NCI-H82 (cell line): ENCODE measurements at regions not wholly inside any gene's neighbourhood (a gene's known extent, or its start where the extent isn't known, plus 50 kb on each side); places are given as distances from the start of the nearest gene placed in this dataset.

Experiments
- DNase-seq: peaks from one replicate; lab custom pipeline; 2025; lab: John Stamatoyannopoulos, UW

GRCh38 chr16:6206080-6206479 is 1108.5 kb upstream of the EEF2KMT start:
- no peak for DNase-seq

GRCh38 chr16:6204945-6205344 is 1107.3 kb upstream of the EEF2KMT start:
- DNase-seq, result peak; percentile 94

- DNase-seq, result no peak
Measured at GRCh38 chr16:6200861-6201260, 1103.3 kb upstream of the EEF2KMT start.

- no peak for DNase-seq
Measured at GRCh38 chr16:6200271-6200670, 1102.7 kb upstream of the EEF2KMT start.

- DNase-seq, result no peak
Measured at GRCh38 chr16:6195966-6196365, 1098.4 kb upstream of the EEF2KMT start.

GRCh38 chr16:6193718-6194117 is 1096.1 kb upstream of the EEF2KMT start:
- no peak for DNase-seq

GRCh38 chr16:6192984-6193383 is 1095.4 kb upstream of the EEF2KMT start:
- DNase-seq, result peak; percentile 59

- no peak for DNase-seq
Measured at GRCh38 chr16:6192532-6192931, 1094.9 kb upstream of the EEF2KMT start.

- DNase-seq, result no peak
Measured at GRCh38 chr16:6190776-6191175, 1093.2 kb upstream of the EEF2KMT start.

GRCh38 chr16:6189216-6189615 is 1091.6 kb upstream of the EEF2KMT start:
- DNase-seq, result no peak

- no peak for DNase-seq
Measured at GRCh38 chr16:6177616-6178180, 1080.1 kb upstream of the EEF2KMT start.

GRCh38 chr16:6170022-6170421 is 1072.4 kb upstream of the EEF2KMT start:
- no peak for DNase-seq

GRCh38 chr16:6165330-6165979 is 1067.9 kb upstream of the EEF2KMT start:
- peak; percentile 27 for DNase-seq

- no peak for DNase-seq
Measured at GRCh38 chr16:6160871-6161270, 1063.3 kb upstream of the EEF2KMT start.

GRCh38 chr16:6160303-6160702 is 1062.7 kb upstream of the EEF2KMT start:
- no peak for DNase-seq

- DNase-seq, result peak; percentile 3
Measured at GRCh38 chr16:6157806-6158205, 1060.2 kb upstream of the EEF2KMT start.

- DNase-seq, result no peak
Measured at GRCh38 chr16:6155271-6155670, 1057.7 kb upstream of the EEF2KMT start.

GRCh38 chr16:6153901-6154300 is 1056.3 kb upstream of the EEF2KMT start:
- no peak for DNase-seq

- DNase-seq, result no peak
Measured at GRCh38 chr16:6149031-6149430, 1051.4 kb upstream of the EEF2KMT start.

GRCh38 chr16:6148361-6148760 is 1050.8 kb upstream of the EEF2KMT start:
- DNase-seq, result no peak

- no peak for DNase-seq
Measured at GRCh38 chr16:6146874-6147425, 1049.4 kb upstream of the EEF2KMT start.

GRCh38 chr16:6146356-6146755 is 1048.8 kb upstream of the EEF2KMT start:
- DNase-seq, result no peak

- no peak for DNase-seq
Measured at GRCh38 chr16:6144463-6144862, 1046.9 kb upstream of the EEF2KMT start.

GRCh38 chr16:6143020-6143419 is 1045.4 kb upstream of the EEF2KMT start:
- DNase-seq, result no peak
